Neural cell (in vitro differentiated cells): ENCODE measurements at regions not wholly inside any gene's neighbourhood (a gene's known extent, or its start where the extent isn't known, plus 50 kb on each side); places are given as distances from the start of the nearest gene placed in this dataset.

Source experiments
- H2AFZ ChIP-seq: fragments of 200-600, 300-800 bp; sonication (generic), shearing (Covaris generic); 2 replicates; pipeline ENCODE4 v1.6.0; 2014; ENCODE audit warnings: low read depth, mild to moderate bottlenecking, antibody characterized with exemption, low read length, moderate library complexity
- H3F3A ChIP-seq: fragments of 200-600 bp; shearing (Covaris generic); 2 replicates; pipeline ENCODE4 v1.6.1; 2016; ENCODE audit warnings: mild to moderate bottlenecking, moderate library complexity, mixed read lengths, antibody characterized with exemption, low read length; ENCODE audit not compliant: insufficient read depth, poor library complexity, severe bottlenecking
- H3K27ac ChIP-seq: fragments of 200-600, 300-800 bp; sonication (generic), shearing (Covaris generic); 2 replicates; pipeline ENCODE4 v1.5.1; 2014; ENCODE audit warnings: mild to moderate bottlenecking, low read length, moderate library complexity
- H3K27me3 ChIP-seq: fragments of 300-800, 200-600 bp; sonication (generic), shearing (Covaris generic); 2 replicates; pipeline ENCODE4 v1.6.0; 2014; ENCODE audit warnings: mild to moderate bottlenecking, low read depth, low read length, moderate library complexity; ENCODE audit not compliant: insufficient read depth
- H3K36me3 ChIP-seq: fragments of 300-800, 200-600 bp; sonication (generic), shearing (Covaris generic); 2 replicates; pipeline ENCODE4 v1.5.1; 2014; ENCODE audit warnings: mild to moderate bottlenecking, antibody characterized with exemption, low read length, moderate library complexity; ENCODE audit not compliant: insufficient read depth
- H3K4me2 ChIP-seq: fragments of 300-800, 200-600 bp; sonication (generic), shearing (Covaris generic); 2 replicates; pipeline ENCODE4 v1.6.0; 2014; ENCODE audit warnings: mild to moderate bottlenecking, low read length
- H3K4me3 ChIP-seq: fragments of 300-800, 200-600 bp; sonication (generic), shearing (Covaris generic); 2 replicates; pipeline ENCODE4 v1.5.1; 2014; ENCODE audit warnings: mild to moderate bottlenecking, low read length, moderate library complexity
- H3K79me2 ChIP-seq: fragments of 200-600 bp; shearing (Covaris generic); replicated peaks from 2 replicates; pipeline ENCODE4 v1.6.0; 2014; ENCODE audit warnings: mild to moderate bottlenecking, low read length, moderate library complexity; ENCODE audit not compliant: insufficient read depth
- H3K9ac ChIP-seq: fragments of 300-800, 200-600 bp; sonication (generic), shearing (Covaris generic); 2 replicates; pipeline ENCODE4 v1.6.1; 2016; ENCODE audit warnings: mild to moderate bottlenecking, low read length, mixed read lengths
- H3K9me2 ChIP-seq: fragments of 200-600 bp; shearing (Covaris generic); 2 replicates; pipeline ENCODE4 v1.6.1; 2016; ENCODE audit warnings: mild to moderate bottlenecking, low read length, mixed read lengths; ENCODE audit not compliant: insufficient read depth
- H3K9me3 ChIP-seq: fragments of 200-600, 300-800 bp; sonication (generic), shearing (Covaris generic); 2 replicates; pipeline ENCODE4 v1.6.1; 2016; ENCODE audit warnings: mild to moderate bottlenecking, mixed run types, low read length, moderate library complexity, mixed read lengths
- H4K20me1 ChIP-seq: fragments of 200-600 bp; shearing (Covaris generic); 2 replicates; pipeline ENCODE4 v1.6.1; 2016; ENCODE audit warnings: mild to moderate bottlenecking, mixed run types; ENCODE audit not compliant: insufficient read depth
- EP300 ChIP-seq: fragments of 450-650 bp; conservative IDR thresholded peaks from 2 replicates; pipeline ENCODE4 v1.6.1; 2014; ENCODE audit warnings: antibody characterized with exemption, mild to moderate bottlenecking, moderate library complexity; ENCODE audit not compliant: poor library complexity, severe bottlenecking
- EZH2 ChIP-seq: fragments of 200-600, 300-800 bp; shearing (Covaris generic), sonication (generic); IDR thresholded peaks from 2 replicates; pipeline ENCODE4 v1.6.1; 2014; ENCODE audit warnings: antibody characterized with exemption, low read length, borderline replicate concordance, mild to moderate bottlenecking; ENCODE audit not compliant: insufficient read depth, poor library complexity, severe bottlenecking
- MXI1 ChIP-seq: fragments of 450-650 bp; conservative IDR thresholded peaks from 2 replicates; pipeline ENCODE4 v1.6.1; 2014; ENCODE audit warnings: antibody characterized with exemption, mild to moderate bottlenecking; ENCODE audit not compliant: poor library complexity, severe bottlenecking
- POLR2AphosphoS5 ChIP-seq: IDR thresholded peaks from 2 replicates; pipeline ENCODE4 v1.6.1; 2012
- RAD21 ChIP-seq: fragments of 450-650 bp; conservative IDR thresholded peaks from 2 replicates; pipeline ENCODE4 v1.6.1; 2014; ENCODE audit warnings: antibody characterized with exemption, mild to moderate bottlenecking, moderate library complexity
- SMC3 ChIP-seq: fragments of 450-650 bp; conservative IDR thresholded peaks from 2 replicates; pipeline ENCODE4 v1.6.1; 2014; ENCODE audit warnings: antibody characterized with exemption, mild to moderate bottlenecking, moderate library complexity; ENCODE audit not compliant: poor library complexity
- TAF1 ChIP-seq: IDR thresholded peaks from 2 replicates; pipeline ENCODE4 v1.6.1; 2012; ENCODE audit warnings: low read depth
- TF ChIP-seq, protein P1 (sequence below): fragments of 450-650 bp; IDR thresholded peaks from 2 replicates; pipeline ENCODE4 v1.5.1; 2014; ENCODE audit warnings: antibody characterized with exemption, mild to moderate bottlenecking, moderate library complexity; ENCODE audit not compliant: poor library complexity, severe bottlenecking
- TF ChIP-seq, protein P2 (sequence below): IDR thresholded peaks from 2 replicates; pipeline ENCODE4 v1.6.1; 2012; ENCODE audit warnings: borderline replicate concordance

DNA sequence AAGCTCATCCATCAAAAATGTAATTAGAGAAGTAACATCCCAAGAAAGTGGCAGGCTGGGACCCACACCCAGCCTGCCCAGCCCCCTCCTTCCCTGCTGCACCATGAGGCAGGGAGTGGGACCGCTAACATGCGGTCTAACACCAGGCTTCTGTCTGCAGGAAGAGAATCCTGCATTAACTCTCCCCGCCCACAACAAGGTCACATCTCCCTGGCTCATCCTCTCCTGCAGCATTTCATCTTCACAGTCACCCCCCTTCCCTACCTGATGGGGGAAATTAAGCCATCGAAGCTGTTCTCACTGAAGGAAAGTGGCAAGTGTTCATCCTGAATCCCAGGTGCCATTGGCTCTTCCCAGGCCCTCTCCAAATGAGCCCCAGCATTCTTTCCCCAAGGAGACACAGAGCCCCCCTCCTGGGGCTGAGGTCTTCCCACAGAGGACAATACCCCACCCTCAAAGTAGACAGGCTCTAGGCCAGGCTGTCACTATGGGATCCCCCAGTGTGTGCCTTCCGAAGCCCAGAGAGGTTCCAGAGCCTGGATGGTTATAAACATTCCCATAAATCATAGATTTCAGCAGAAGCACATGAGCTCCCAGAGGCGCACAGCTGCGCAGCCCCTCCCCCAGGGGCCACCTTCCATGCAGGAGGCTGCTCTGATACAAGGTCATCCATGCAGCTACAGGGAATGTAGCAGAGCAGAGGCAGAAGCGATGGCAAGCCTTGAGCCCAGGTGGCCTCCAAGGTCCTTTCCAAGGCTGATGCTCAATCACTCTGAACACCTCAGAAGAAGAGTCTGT, 148.0 kb downstream of the OAT start:
- no peak overlapping the region for H3K4me3 ChIP-seq
- H4K20me1 ChIP-seq = no peaks in the 10 kb centered on the region
- no peak overlapping the region for H3K27ac ChIP-seq
- H2AFZ ChIP-seq = no peak overlapping the region
- no peaks in the 10 kb centered on the region for H3K79me2 ChIP-seq
- H3F3A ChIP-seq = no peaks in the 10 kb centered on the region
- H3K9me2 ChIP-seq = no peaks in the 10 kb centered on the region
- no peaks in the 10 kb centered on the region for H3K36me3 ChIP-seq
- no peaks in the 10 kb centered on the region for H3K27me3 ChIP-seq
- no peak overlapping the region for H3K4me2 ChIP-seq
- H3K9me3 ChIP-seq = peaks cover 8% of the 10 kb centered on the region
- no peak overlapping the region for H3K9ac ChIP-seq
- TF ChIP-seq SMC3 (no peak), RAD21 (no peak), MXI1 (no peak), EZH2 (no peak), POLR2AphosphoS5 (no peak), TAF1 (no peak), EP300 (no peak)
- TF ChIP-seq, protein P1, sequence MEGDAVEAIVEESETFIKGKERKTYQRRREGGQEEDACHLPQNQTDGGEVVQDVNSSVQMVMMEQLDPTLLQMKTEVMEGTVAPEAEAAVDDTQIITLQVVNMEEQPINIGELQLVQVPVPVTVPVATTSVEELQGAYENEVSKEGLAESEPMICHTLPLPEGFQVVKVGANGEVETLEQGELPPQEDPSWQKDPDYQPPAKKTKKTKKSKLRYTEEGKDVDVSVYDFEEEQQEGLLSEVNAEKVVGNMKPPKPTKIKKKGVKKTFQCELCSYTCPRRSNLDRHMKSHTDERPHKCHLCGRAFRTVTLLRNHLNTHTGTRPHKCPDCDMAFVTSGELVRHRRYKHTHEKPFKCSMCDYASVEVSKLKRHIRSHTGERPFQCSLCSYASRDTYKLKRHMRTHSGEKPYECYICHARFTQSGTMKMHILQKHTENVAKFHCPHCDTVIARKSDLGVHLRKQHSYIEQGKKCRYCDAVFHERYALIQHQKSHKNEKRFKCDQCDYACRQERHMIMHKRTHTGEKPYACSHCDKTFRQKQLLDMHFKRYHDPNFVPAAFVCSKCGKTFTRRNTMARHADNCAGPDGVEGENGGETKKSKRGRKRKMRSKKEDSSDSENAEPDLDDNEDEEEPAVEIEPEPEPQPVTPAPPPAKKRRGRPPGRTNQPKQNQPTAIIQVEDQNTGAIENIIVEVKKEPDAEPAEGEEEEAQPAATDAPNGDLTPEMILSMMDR = no peak
- TF ChIP-seq, protein P2, sequence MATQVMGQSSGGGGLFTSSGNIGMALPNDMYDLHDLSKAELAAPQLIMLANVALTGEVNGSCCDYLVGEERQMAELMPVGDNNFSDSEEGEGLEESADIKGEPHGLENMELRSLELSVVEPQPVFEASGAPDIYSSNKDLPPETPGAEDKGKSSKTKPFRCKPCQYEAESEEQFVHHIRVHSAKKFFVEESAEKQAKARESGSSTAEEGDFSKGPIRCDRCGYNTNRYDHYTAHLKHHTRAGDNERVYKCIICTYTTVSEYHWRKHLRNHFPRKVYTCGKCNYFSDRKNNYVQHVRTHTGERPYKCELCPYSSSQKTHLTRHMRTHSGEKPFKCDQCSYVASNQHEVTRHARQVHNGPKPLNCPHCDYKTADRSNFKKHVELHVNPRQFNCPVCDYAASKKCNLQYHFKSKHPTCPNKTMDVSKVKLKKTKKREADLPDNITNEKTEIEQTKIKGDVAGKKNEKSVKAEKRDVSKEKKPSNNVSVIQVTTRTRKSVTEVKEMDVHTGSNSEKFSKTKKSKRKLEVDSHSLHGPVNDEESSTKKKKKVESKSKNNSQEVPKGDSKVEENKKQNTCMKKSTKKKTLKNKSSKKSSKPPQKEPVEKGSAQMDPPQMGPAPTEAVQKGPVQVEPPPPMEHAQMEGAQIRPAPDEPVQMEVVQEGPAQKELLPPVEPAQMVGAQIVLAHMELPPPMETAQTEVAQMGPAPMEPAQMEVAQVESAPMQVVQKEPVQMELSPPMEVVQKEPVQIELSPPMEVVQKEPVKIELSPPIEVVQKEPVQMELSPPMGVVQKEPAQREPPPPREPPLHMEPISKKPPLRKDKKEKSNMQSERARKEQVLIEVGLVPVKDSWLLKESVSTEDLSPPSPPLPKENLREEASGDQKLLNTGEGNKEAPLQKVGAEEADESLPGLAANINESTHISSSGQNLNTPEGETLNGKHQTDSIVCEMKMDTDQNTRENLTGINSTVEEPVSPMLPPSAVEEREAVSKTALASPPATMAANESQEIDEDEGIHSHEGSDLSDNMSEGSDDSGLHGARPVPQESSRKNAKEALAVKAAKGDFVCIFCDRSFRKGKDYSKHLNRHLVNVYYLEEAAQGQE = no peak

DNA sequence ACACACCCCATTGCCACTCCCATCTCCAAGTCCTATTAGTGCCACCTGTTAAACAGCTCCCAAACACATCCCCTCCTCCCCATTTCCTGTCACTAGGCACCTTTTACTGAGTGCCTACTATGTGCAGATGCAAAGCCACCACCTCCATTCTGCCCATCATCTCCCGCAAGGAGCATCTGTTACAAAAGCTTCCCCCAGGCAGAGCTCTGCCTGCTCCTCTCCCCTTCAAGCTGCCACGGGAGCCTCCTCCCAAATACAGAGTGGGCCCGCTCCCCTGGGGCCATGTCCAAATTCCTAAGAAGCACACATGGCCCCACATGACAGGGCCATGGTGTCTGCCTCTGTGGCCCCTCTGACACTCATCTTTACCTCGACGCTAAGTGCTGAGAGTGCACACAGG, 149.7 kb downstream of the OAT start:
- H3F3A ChIP-seq = no peaks in the 10 kb centered on the region
- TF ChIP-seq RAD21 (no peak), EP300 (no peak), EZH2 (no peak), MXI1 (no peak), SMC3 (no peak), TAF1 (no peak), POLR2AphosphoS5 (no peak)
- TF ChIP-seq, protein P2 = no peak
- TF ChIP-seq, protein P1 = no peak
- no peaks in the 10 kb centered on the region for H3K36me3 ChIP-seq
- no peaks in the 10 kb centered on the region for H3K9me2 ChIP-seq
- H3K4me2 ChIP-seq = no peak overlapping the region
- H2AFZ ChIP-seq = no peak overlapping the region
- no peak overlapping the region for H3K9ac ChIP-seq
- H4K20me1 ChIP-seq = no peaks in the 10 kb centered on the region
- H3K9me3 ChIP-seq = peaks cover 8% of the 10 kb centered on the region
- no peak overlapping the region for H3K4me3 ChIP-seq
- no peak overlapping the region for H3K27ac ChIP-seq
- H3K27me3 ChIP-seq = no peaks in the 10 kb centered on the region
- H3K79me2 ChIP-seq = no peaks in the 10 kb centered on the region
